H9 (cell line): ENCODE measurements at regions not wholly inside any gene's neighbourhood (a gene's known extent, or its start where the extent isn't known, plus 50 kb on each side); places are given as distances from the start of the nearest gene placed in this dataset.

Source experiments
- DNase-seq: peaks from one replicate; pipeline ENCODE4 v3.0.0-alpha.2; 2017
- H2AFZ ChIP-seq: one replicate; pipeline ENCODE4 v1.6.1; 2013; ENCODE audit warnings: mild to moderate bottlenecking, low read length, control low read depth, moderate library complexity
- H2AK5ac ChIP-seq: 2 replicates; pipeline ENCODE4 v1.6.1; 2013; ENCODE audit warnings: low read length, control low read depth, mixed read lengths; ENCODE audit not compliant: insufficient read length
- H2BK120ac ChIP-seq: one replicate; pipeline ENCODE4 v1.6.1; 2013; ENCODE audit warnings: low read depth, mild to moderate bottlenecking, low read length, control low read depth, inconsistent platforms; ENCODE audit not compliant: poor library complexity, severe bottlenecking
- H2BK12ac ChIP-seq: 2 replicates; pipeline ENCODE4 v1.6.1; 2013; ENCODE audit warnings: low read length, control low read depth, mixed read lengths, low read depth; ENCODE audit not compliant: insufficient read length
- H2BK15ac ChIP-seq: 2 replicates; pipeline ENCODE4 v1.6.1; 2013; ENCODE audit warnings: low read depth, low read length, control low read depth
- H2BK20ac ChIP-seq: one replicate; pipeline ENCODE4 v1.6.1; 2013; ENCODE audit warnings: low read depth, mild to moderate bottlenecking, low read length, control low read depth, inconsistent platforms; ENCODE audit not compliant: poor library complexity, severe bottlenecking
- H2BK5ac ChIP-seq: 2 replicates; pipeline ENCODE4 v1.6.1; 2013; ENCODE audit warnings: low read length, control low read depth, mixed read lengths; ENCODE audit not compliant: insufficient read length
- H3K14ac ChIP-seq: 2 replicates; pipeline ENCODE4 v1.6.1; 2013; ENCODE audit warnings: low read length, control low read depth; ENCODE audit not compliant: insufficient read depth
- H3K18ac ChIP-seq: 2 replicates; pipeline ENCODE4 v1.6.1; 2013; ENCODE audit warnings: low read depth, mild to moderate bottlenecking, mixed read lengths, low read length, control low read depth; ENCODE audit not compliant: insufficient read length
- H3K23ac ChIP-seq: 2 replicates; pipeline ENCODE4 v1.6.1; 2013; ENCODE audit warnings: low read length, control low read depth, mixed read lengths, low read depth; ENCODE audit not compliant: insufficient read length
- H3K23me2 ChIP-seq: 2 replicates; pipeline ENCODE4 v1.6.1; 2013; ENCODE audit warnings: low read depth, mild to moderate bottlenecking, mixed read lengths, low read length, control low read depth; ENCODE audit not compliant: insufficient read length, poor library complexity, severe bottlenecking
- H3K27ac ChIP-seq: 2 replicates; pipeline ENCODE4 v1.5.1; 2013; ENCODE audit warnings: low read length, control low read depth, mixed read lengths, low read depth; ENCODE audit not compliant: insufficient read length
- H3K27me3 ChIP-seq: 2 replicates; pipeline ENCODE4 v1.6.1; 2013; ENCODE audit warnings: low read length, control low read depth, inconsistent platforms; ENCODE audit not compliant: insufficient read depth
- H3K4ac ChIP-seq: 2 replicates; pipeline ENCODE4 v1.6.1; 2013; ENCODE audit warnings: low read depth, mild to moderate bottlenecking, control low read depth, inconsistent platforms, low read length, moderate library complexity
- H3K4me1 ChIP-seq: 2 replicates; pipeline ENCODE4 v1.6.1; 2013; ENCODE audit warnings: low read length, control low read depth, inconsistent platforms; ENCODE audit not compliant: insufficient read depth
- H3K4me2 ChIP-seq: 2 replicates; pipeline ENCODE4 v1.6.1; 2013; ENCODE audit warnings: low read length, control low read depth, mixed read lengths; ENCODE audit not compliant: insufficient read length, insufficient read depth
- H3K56ac ChIP-seq: 2 replicates; pipeline ENCODE4 v1.6.1; 2013; ENCODE audit warnings: low read depth, mild to moderate bottlenecking, mixed read lengths, low read length, control low read depth; ENCODE audit not compliant: insufficient read length
- H3K79me1 ChIP-seq: 2 replicates; pipeline ENCODE4 v1.6.1; 2013; ENCODE audit warnings: low read depth, mild to moderate bottlenecking, moderate library complexity, low read length, control low read depth, inconsistent platforms; ENCODE audit not compliant: insufficient read depth, poor library complexity, severe bottlenecking
- H3K79me2 ChIP-seq: 2 replicates; pipeline ENCODE4 v1.6.1; 2013; ENCODE audit warnings: low read length, control low read depth, inconsistent platforms; ENCODE audit not compliant: insufficient read depth
- H3K9ac ChIP-seq: 2 replicates; pipeline ENCODE4 v1.6.1; 2013; ENCODE audit warnings: low read length, control low read depth, mixed read lengths; ENCODE audit not compliant: insufficient read length; ENCODE audit errors: extremely low read depth
- H3K9me3 ChIP-seq: one replicate; pipeline ENCODE4 v1.6.1; 2013; ENCODE audit warnings: low read depth, low read length, inconsistent platforms; ENCODE audit not compliant: control insufficient read depth
- H3T11ph ChIP-seq: one replicate; pipeline ENCODE4 v1.6.1; 2013; ENCODE audit warnings: mild to moderate bottlenecking, low read length, control low read depth, inconsistent platforms
- H4K20me1 ChIP-seq: one replicate; pipeline ENCODE4 v1.6.1; 2013; ENCODE audit not compliant: control insufficient read depth, insufficient read length, insufficient read depth
- H4K5ac ChIP-seq: 2 replicates; pipeline ENCODE4 v1.6.1; 2013; ENCODE audit warnings: low read depth, mild to moderate bottlenecking, mixed read lengths, low read length, control low read depth; ENCODE audit not compliant: insufficient read length
- H4K8ac ChIP-seq: replicated peaks from 2 replicates; pipeline ENCODE4 v1.6.1; 2013; ENCODE audit warnings: low read length, control low read depth, mixed read lengths, low read depth; ENCODE audit not compliant: insufficient read length
- H4K91ac ChIP-seq: 2 replicates; pipeline ENCODE4 v1.6.1; 2013; ENCODE audit warnings: low read depth, mild to moderate bottlenecking, moderate library complexity, mixed read lengths, low read length, control low read depth; ENCODE audit not compliant: insufficient read length
- H3K27ac Mint-ChIP-seq, 3 experiments: 2 replicates in 2 of 3; 3 replicates in 1 of 3; pipeline ENCODE4 v1.8.0; 2020 to 2021; ENCODE audit warnings: mixed read lengths in 3 of 3, mild to moderate bottlenecking in 1 of 3, moderate library complexity in 1 of 3
- H3K27me3 Mint-ChIP-seq: 2 replicates; pipeline ENCODE4 v1.8.0; 2021; ENCODE audit warnings: low read depth, mild to moderate bottlenecking, moderate library complexity, mixed read lengths
- H3K36me3 Mint-ChIP-seq, 3 experiments: 2 replicates in 2 of 3; 3 replicates in 1 of 3; pipeline ENCODE4 v1.8.0; 2020 to 2021; ENCODE audit warnings: low read depth in 3 of 3, mixed read lengths in 3 of 3; ENCODE audit not compliant: insufficient read depth in 1 of 3
- H3K4me1 Mint-ChIP-seq, 2 experiments: 2 replicates each; pipeline ENCODE4 v1.8.0; 2020; ENCODE audit warnings: mixed read lengths in 2 of 2
- H3K4me3 Mint-ChIP-seq, 2 experiments: 2 replicates in 1 of 2; 3 replicates in 1 of 2; pipeline ENCODE4 v1.8.0; 2020 to 2021; ENCODE audit warnings: mild to moderate bottlenecking in 2 of 2, mixed read lengths in 2 of 2, moderate library complexity in 1 of 2
- H3K9me3 Mint-ChIP-seq, 2 experiments: 2 replicates in 1 of 2; 3 replicates in 1 of 2; pipeline ENCODE4 v1.8.0; 2020; ENCODE audit warnings: mild to moderate bottlenecking in 2 of 2, mixed read lengths in 2 of 2, moderate library complexity in 1 of 2
- CTCF ChIP-seq: fragments of 200-600 bp; sonication (generic); conservative IDR thresholded peaks from 3 replicates; pipeline ENCODE4 v1.8.0; 2021; ENCODE audit warnings: antibody characterized with exemption, mild to moderate bottlenecking
- WGBS: extraction: QIAGEN DNeasy Blood & Tissue Kit; methylation state at CpG from one replicate; pipeline ENCODE4 v1.1.7; 2013; ENCODE audit warnings: missing lambda C conversion rate, low lambda C conversion rate, mixed read lengths; ENCODE audit not compliant: insufficient read length; ENCODE audit errors: extremely low coverage; 5-methylcytosine and 5-hydroxymethylcytosine counted together

DNA sequence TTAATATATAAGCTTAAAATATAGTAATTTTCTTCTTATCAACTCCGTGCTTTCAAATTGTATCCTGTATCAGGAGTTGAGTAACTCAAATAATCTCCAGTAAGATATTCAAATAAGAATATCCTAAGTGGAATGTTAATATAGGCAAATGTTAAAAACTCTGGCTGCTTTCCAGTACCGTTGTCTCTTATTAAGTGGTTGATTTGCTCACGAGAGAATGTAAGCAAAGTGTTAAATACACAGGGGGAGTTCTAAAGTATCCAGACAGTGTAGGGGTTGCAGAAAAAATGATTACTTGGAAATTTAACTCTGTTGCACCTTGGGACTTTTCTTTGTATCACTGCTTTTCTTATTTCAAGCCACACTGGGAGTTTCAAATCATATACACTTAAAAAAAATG lies 478.9 kb upstream of the TBL1XR1 start:
- Histone ChIP-seq H3K14ac (no peak overlapping the region), H2AK5ac (no peak overlapping the region), H2BK120ac (no peak overlapping the region), H3K9ac (no peak overlapping the region), H2BK12ac (no peak overlapping the region), H3K56ac (no peak overlapping the region), H3K4ac (no peak overlapping the region), H4K5ac (no peak overlapping the region), H3K4me1 (no peaks in the 10 kb centered on the region; the same call in 1 of the 2 replicates), H4K20me1 (no peaks in the 10 kb centered on the region), H2BK15ac (no peak overlapping the region), H4K91ac (no peak overlapping the region), H3K18ac (no peak overlapping the region), H3K9me3 (no peaks in the 10 kb centered on the region), H3K79me2 (no peaks in the 10 kb centered on the region), H3K23me2 (no peaks in the 10 kb centered on the region), H3K27me3 (no peaks in the 10 kb centered on the region), H2BK5ac (no peak overlapping the region), H3K79me1 (no peaks in the 10 kb centered on the region), H2BK20ac (no peak overlapping the region), H4K8ac (no peak overlapping the region), H3K4me2 (no peak overlapping the region), H3T11ph (no peak overlapping the region), H3K27ac (no peak overlapping the region), H3K23ac (no peak overlapping the region), H2AFZ (no peak overlapping the region)
- Mint-ChIP-seq H3K27me3 (no peaks in the 10 kb centered on the region), H3K4me3 (no peak overlapping the region), H3K9me3 (no peaks in the 10 kb centered on the region), H3K36me3 (no peaks in the 10 kb centered on the region; a peak in 1 of 7 replicates), H3K27ac (no peak overlapping the region), H3K4me1 (peaks cover 0 to 8% of the 10 kb centered on the region in 2 experiments; a peak in 2 of 4 replicates)
- no peak for TF ChIP-seq CTCF
- no CpG with 5 or more reads among the region's 3 CpGs for WGBS
- no peak for DNase-seq
